ENCODE measurements at regions not wholly inside any gene's neighbourhood (a gene's known extent, or its start where the extent isn't known, plus 50 kb on each side); places are given as distances from the start of the nearest gene placed in this dataset.

GRCh38 chr3:163058031-163058854, 1561.6 kb downstream of the OTOL1 start:
- TF ChIP-seq CTCF (IDR thresholded peaks at IDR 0.05) (no peak), POLR2A (IDR thresholded peaks at IDR 0.05) (no peak), POLR2AphosphoS5 (IDR thresholded peaks at IDR 0.05) (no peak)
